HCT116 (cell line): ENCODE measurements at regions not wholly inside any gene's neighbourhood (a gene's known extent, or its start where the extent isn't known, plus 50 kb on each side); places are given as distances from the start of the nearest gene placed in this dataset.

Experiments
- ATAC-seq: fragments of 200-7000 bp; cut with Tn5 transposase; 2 replicates; pipeline ENCODE4 v1.9.1; 2020; ENCODE audit warnings: mild to moderate bottlenecking, moderate library complexity
- BruUV-seq: library from RNA; stranded (reverse); fragments of 400-500 nt; replicated peaks from 2 replicates; lab custom pipeline; 2021; lab: Mats Ljungman, UMichigan
- CTCF ChIA-PET: fragments of 300-600 bp; sonication (Branson Sonifier 250); formaldehyde crosslinking; loops from one replicate; lab custom pipeline; 2021; ENCODE audit warnings: antibody characterized with exemption; lab: Charles Lee
- POLR2A ChIA-PET: fragments of 300-600, 350-600 bp; sonication (Branson Sonifier 250); formaldehyde crosslinking; loops from one replicate; lab custom pipeline; 2021; ENCODE audit warnings: antibody characterized with exemption; lab: Charles Lee
- RAD21 ChIA-PET, 2 experiments: fragments of 300-600 bp; sonication (Branson Sonifier 250); formaldehyde crosslinking; loops; one replicate each; lab custom pipeline; 2023; ENCODE audit warnings: low total read pairs in 2 of 2; ENCODE audit not compliant: uncharacterized antibody in 2 of 2, unreplicated experiment in 2 of 2, low non-redundant PET in 1 of 2; lab: Charles Lee
- DNase-seq: peaks from one replicate; pipeline ENCODE4 v3.0.0-alpha.2; 2010; ENCODE audit warnings: low read depth, low spot score
- H2AFZ ChIP-seq: fragments of 200-600 bp; shearing (Covaris generic), sonication (generic); 2 replicates; pipeline ENCODE4 v1.6.1; 2017; ENCODE audit warnings: low read depth, mixed run types, mixed read lengths, antibody characterized with exemption, low read length; ENCODE audit not compliant: poor library complexity, severe bottlenecking
- H3K27ac ChIP-seq: 2 replicates; pipeline ENCODE4 v1.5.1; 2012; ENCODE audit warnings: low read depth, low read length
- H3K27me3 ChIP-seq: fragments of 200-600 bp; sonication (generic); 2 replicates; pipeline ENCODE4 v1.6.1; 2016; ENCODE audit warnings: mixed run types, low read length, mixed read lengths; ENCODE audit not compliant: insufficient read depth
- H3K36me3 ChIP-seq, 2 experiments: fragments of 200-500 bp in 1 of 2; fragments of 200-600 bp in 1 of 2; sonication (Bioruptor generic) in 1 of 2; sonication (generic) in 1 of 2; 2 replicates each; pipeline versions ENCODE4 v1.5.1 to v1.6.1; 2014 to 2016; ENCODE audit warnings: low read length in 2 of 2, inconsistent platforms in 1 of 2, mixed read lengths in 1 of 2, mixed run types in 1 of 2; ENCODE audit not compliant: insufficient read depth in 2 of 2, control insufficient read depth in 1 of 2
- H3K4me1 ChIP-seq, 2 experiments: fragments of 200-600 bp in 1 of 2; sonication (generic) in 1 of 2; 2 replicates each; pipeline versions ENCODE4 v1.5.1 to v1.6.1; 2012 to 2017; ENCODE audit warnings: low read length in 2 of 2, inconsistent platforms in 1 of 2, mild to moderate bottlenecking in 1 of 2, mixed read lengths in 1 of 2, mixed run types in 1 of 2, moderate library complexity in 1 of 2; ENCODE audit not compliant: insufficient read depth in 2 of 2, control insufficient read depth in 1 of 2
- H3K4me2 ChIP-seq: fragments of 200-600 bp; sonication (generic); 2 replicates; pipeline ENCODE4 v1.6.1; 2017; ENCODE audit warnings: mixed run types, low read length, mixed read lengths
- H3K4me3 ChIP-seq, 2 experiments: fragments of 200-600 bp in 1 of 2; sonication (generic) in 1 of 2; replicated peaks in 1 of 2; 2 replicates each; pipeline ENCODE4 v1.5.1; 2011 to 2016; ENCODE audit warnings: low read length in 2 of 2, control low read depth in 1 of 2, low read depth in 1 of 2, mild to moderate bottlenecking in 1 of 2, mixed read lengths in 1 of 2, mixed run types in 1 of 2
- H3K79me2 ChIP-seq: fragments of 200-600 bp; sonication (generic); 2 replicates; pipeline ENCODE4 v1.6.1; 2017; ENCODE audit warnings: mild to moderate bottlenecking, mixed run types, low read length, moderate library complexity, mixed read lengths; ENCODE audit not compliant: insufficient read depth
- H3K9ac ChIP-seq: fragments of 200-600 bp; sonication (generic); 2 replicates; pipeline ENCODE4 v1.6.1; 2016; ENCODE audit warnings: low read length, mixed read lengths
- H3K9me2 ChIP-seq: fragments of 200-600 bp; sonication (generic), shearing (Covaris generic); 2 replicates; pipeline ENCODE4 v1.6.1; 2017; ENCODE audit warnings: mixed run types, mild to moderate bottlenecking, moderate library complexity; ENCODE audit not compliant: insufficient read depth
- H3K9me3 ChIP-seq, 2 experiments: fragments of 200-500 bp in 1 of 2; fragments of 200-600 bp in 1 of 2; sonication (Bioruptor generic) in 1 of 2; sonication (generic) in 1 of 2; 2 replicates each; pipeline ENCODE4 v1.6.1; 2014 to 2017; ENCODE audit warnings: low read length in 2 of 2, mixed read lengths in 2 of 2, inconsistent platforms in 1 of 2, low read depth in 1 of 2, mild to moderate bottlenecking in 1 of 2, mixed run types in 1 of 2, moderate library complexity in 1 of 2; ENCODE audit not compliant: control insufficient read depth in 1 of 2, insufficient read depth in 1 of 2
- H4K20me1 ChIP-seq: fragments of 200-600 bp; sonication (generic), shearing (Covaris generic); 2 replicates; pipeline ENCODE4 v1.6.1; 2017; ENCODE audit warnings: mixed run types, mild to moderate bottlenecking, moderate library complexity; ENCODE audit not compliant: insufficient read depth
- CBX3 ChIP-seq: IDR thresholded peaks from 2 replicates; pipeline ENCODE4 v1.6.1; 2012; ENCODE audit warnings: low read depth
- CEBPB ChIP-seq: IDR thresholded peaks from 2 replicates; pipeline ENCODE4 v1.6.1; 2012; ENCODE audit warnings: low read depth
- EGR1 ChIP-seq: IDR thresholded peaks from 2 replicates; pipeline ENCODE4 v1.6.1; 2012; ENCODE audit warnings: low read depth
- EZH2 ChIP-seq: fragments of 200-600 bp; sonication (generic); IDR thresholded peaks from 2 replicates; pipeline ENCODE4 v1.6.1; 2017; ENCODE audit warnings: antibody characterized with exemption, mixed run types
- EZH2phosphoT487 ChIP-seq: fragments of 200-600 bp; IDR thresholded peaks from 2 replicates; pipeline ENCODE4 v1.6.1; 2018; ENCODE audit warnings: antibody characterized with exemption, borderline replicate concordance
- FOSL1 ChIP-seq: IDR thresholded peaks from 2 replicates; pipeline ENCODE4 v1.6.1; 2012; ENCODE audit warnings: low read depth
- REST ChIP-seq: IDR thresholded peaks from 2 replicates; pipeline ENCODE4 v1.6.1; 2012; ENCODE audit warnings: low read depth
- SP1 ChIP-seq: IDR thresholded peaks from 2 replicates; pipeline ENCODE4 v1.6.1; 2012; ENCODE audit warnings: low read depth
- SRF ChIP-seq: IDR thresholded peaks from 2 replicates; pipeline ENCODE4 v1.6.1; 2012; ENCODE audit warnings: low read depth
- YY1 ChIP-seq: IDR thresholded peaks from 2 replicates; pipeline ENCODE4 v1.6.1; 2011; ENCODE audit warnings: low read length, low read depth, moderate library complexity, mild to moderate bottlenecking; ENCODE audit not compliant: insufficient replicate concordance; ENCODE audit errors: extremely low read depth
- ZBTB33 ChIP-seq: IDR thresholded peaks from 2 replicates; pipeline ENCODE4 v1.6.1; 2011; ENCODE audit warnings: mild to moderate bottlenecking, low read length, moderate library complexity; ENCODE audit not compliant: insufficient replicate concordance; ENCODE audit errors: extremely low read depth
- ZNF274 ChIP-seq: fragments of 200-500 bp; sonication (Bioruptor generic); IDR thresholded peaks from 2 replicates; pipeline ENCODE4 v1.6.1; 2014; ENCODE audit warnings: mild to moderate bottlenecking, low read depth, low read length, inconsistent platforms
- intact Hi-C: fragments of 100-400 bp; cut with micrococcal nuclease; formaldehyde crosslinking; loops from 2 replicates; pipeline ENCODE4 v1.10.0; 2022
- TF ChIP-seq, protein P1 (sequence below): IDR thresholded peaks from 2 replicates; pipeline ENCODE4 v1.6.1; 2012
- TF ChIP-seq, protein P2 (sequence below): IDR thresholded peaks from 2 replicates; pipeline ENCODE4 v1.6.1; 2012

GRCh38 chr19:30692879-30693503 is 320.8 kb downstream of the ZNF536 start:
- Histone ChIP-seq H3K4me2 (no peak overlapping the region), H4K20me1 (no peaks in the 10 kb centered on the region), H3K4me3 (no peak overlapping the region), H3K9ac (no peak overlapping the region), H3K9me2 (no peaks in the 10 kb centered on the region), H3K27me3 (no peaks in the 10 kb centered on the region), H3K27ac (no peak overlapping the region), H2AFZ (no peak overlapping the region), H3K4me1 (no peaks in the 10 kb centered on the region), H3K9me3 (no peaks in the 10 kb centered on the region), H3K79me2 (no peaks in the 10 kb centered on the region), H3K36me3 (no peaks in the 10 kb centered on the region)
- intact Hi-C loops = no loop called here
- BruUV-seq = no TSS peak
- DNase-seq = no peak
- RAD21 ChIA-PET = no interaction called here
- POLR2A ChIA-PET = no interaction called here
- TF ChIP-seq CBX3 = no peak
- TF ChIP-seq EGR1 = no peak
- no peak for TF ChIP-seq CEBPB
- TF ChIP-seq, protein P1, sequence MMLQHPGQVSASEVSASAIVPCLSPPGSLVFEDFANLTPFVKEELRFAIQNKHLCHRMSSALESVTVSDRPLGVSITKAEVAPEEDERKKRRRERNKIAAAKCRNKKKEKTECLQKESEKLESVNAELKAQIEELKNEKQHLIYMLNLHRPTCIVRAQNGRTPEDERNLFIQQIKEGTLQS = no peak
- TF ChIP-seq SP1 = no peak
- TF ChIP-seq SRF = no peak
- no peak for TF ChIP-seq EZH2phosphoT487
- no peak for TF ChIP-seq ZNF274
- TF ChIP-seq ZBTB33 = no peak
- TF ChIP-seq, protein P2, sequence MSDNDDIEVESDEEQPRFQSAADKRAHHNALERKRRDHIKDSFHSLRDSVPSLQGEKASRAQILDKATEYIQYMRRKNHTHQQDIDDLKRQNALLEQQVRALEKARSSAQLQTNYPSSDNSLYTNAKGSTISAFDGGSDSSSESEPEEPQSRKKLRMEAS = no peak
- no peak for TF ChIP-seq EZH2
- no peak for TF ChIP-seq YY1
- no peak for TF ChIP-seq REST
- TF ChIP-seq FOSL1 = no peak
- no peak for ATAC-seq
- CTCF ChIA-PET = no interaction called here
